ENCODE measurements at regions not wholly inside any gene's neighbourhood (a gene's known extent, or its start where the extent isn't known, plus 50 kb on each side); places are given as distances from the start of the nearest gene placed in this dataset.

- H3K9me3 ChIP-seq (replicated peaks; ENCODE audit: insufficient read depth, low read length) = no peaks in the 10 kb centered on the region
- H3F3A ChIP-seq (ENCODE audit: insufficient read depth, low read length) = no peaks in the 10 kb centered on the region
- DNase-seq = no peak
- H3K4me2 ChIP-seq (ENCODE audit: low read depth, low read length) = no peak overlapping the region
- H3K27me3 ChIP-seq (replicated peaks; ENCODE audit: insufficient read depth, low read length) = no peaks in the 10 kb centered on the region
- H3K36me3 ChIP-seq (replicated peaks; ENCODE audit: insufficient read depth, low read length) = no peaks in the 10 kb centered on the region
- no peaks in the 10 kb centered on the region for H4K20me1 ChIP-seq (ENCODE audit: insufficient read depth, low read length)
- H3K27ac ChIP-seq (ENCODE audit: low read length) = no peak overlapping the region
- H3K79me2 ChIP-seq (ENCODE audit: low read length) = no peaks in the 10 kb centered on the region
- H3K4me3 ChIP-seq (ENCODE audit: low read length) = no peak overlapping the region
- no peak overlapping the region for H2AFZ ChIP-seq (ENCODE audit: low read length)
- no peaks in the 10 kb centered on the region for H3K4me1 ChIP-seq (ENCODE audit: low read length)
- no peak for TF ChIP-seq CTCF (IDR thresholded peaks at IDR 0.05; ENCODE audit: low read length)
- no peak overlapping the region for H3K9ac ChIP-seq (ENCODE audit: low read length)
- no peaks in the 10 kb centered on the region for H3K9me2 ChIP-seq (replicated peaks; ENCODE audit: insufficient read depth, low read length)
Measured at GRCh38 chr15:45866616-45867015, 231.8 kb downstream of the SQOR start.

GRCh38 chr15:45867281-45867680 is 232.5 kb downstream of the SQOR start:
- Histone ChIP-seq H3K4me2 (ENCODE audit: low read depth, low read length) (no peak overlapping the region), H3K9me2 (replicated peaks; ENCODE audit: insufficient read depth, low read length) (no peaks in the 10 kb centered on the region), H3K4me1 (ENCODE audit: low read length) (no peaks in the 10 kb centered on the region), H3K27ac (ENCODE audit: low read length) (no peak overlapping the region), H3K9ac (ENCODE audit: low read length) (no peak overlapping the region), H3K79me2 (ENCODE audit: low read length) (no peaks in the 10 kb centered on the region), H2AFZ (ENCODE audit: low read length) (no peak overlapping the region), H3K27me3 (replicated peaks; ENCODE audit: insufficient read depth, low read length) (no peaks in the 10 kb centered on the region), H4K20me1 (ENCODE audit: insufficient read depth, low read length) (no peaks in the 10 kb centered on the region), H3F3A (ENCODE audit: insufficient read depth, low read length) (no peaks in the 10 kb centered on the region), H3K9me3 (replicated peaks; ENCODE audit: insufficient read depth, low read length) (no peaks in the 10 kb centered on the region), H3K36me3 (replicated peaks; ENCODE audit: insufficient read depth, low read length) (no peaks in the 10 kb centered on the region), H3K4me3 (ENCODE audit: low read length) (no peak overlapping the region)
- TF ChIP-seq CTCF (IDR thresholded peaks at IDR 0.05; ENCODE audit: low read length) = no peak
- no peak for TF ChIP-seq EZH2phosphoT487 (IDR thresholded peaks at IDR 0.05; ENCODE audit: low read length)
- no peak for TF ChIP-seq EZH2 (optimal IDR thresholded peaks at IDR 0.05; ENCODE audit: low read depth, low read length)
- DNase-seq = no peak

GRCh38 chr15:45868109-45868691 is 233.4 kb downstream of the SQOR start:
- Histone ChIP-seq H3K9me2 (replicated peaks; ENCODE audit: insufficient read depth, low read length) (no peaks in the 10 kb centered on the region), H3K4me1 (ENCODE audit: low read length) (no peaks in the 10 kb centered on the region), H4K20me1 (ENCODE audit: insufficient read depth, low read length) (no peaks in the 10 kb centered on the region), H3K27me3 (replicated peaks; ENCODE audit: insufficient read depth, low read length) (no peaks in the 10 kb centered on the region), H2AFZ (ENCODE audit: low read length) (no peak overlapping the region), H3K4me2 (ENCODE audit: low read depth, low read length) (no peak overlapping the region), H3K27ac (ENCODE audit: low read length) (no peak overlapping the region), H3K79me2 (ENCODE audit: low read length) (no peaks in the 10 kb centered on the region), H3K9me3 (replicated peaks; ENCODE audit: insufficient read depth, low read length) (no peaks in the 10 kb centered on the region), H3K36me3 (replicated peaks; ENCODE audit: insufficient read depth, low read length) (no peaks in the 10 kb centered on the region), H3K4me3 (ENCODE audit: low read length) (no peak overlapping the region), H3F3A (ENCODE audit: insufficient read depth, low read length) (no peaks in the 10 kb centered on the region), H3K9ac (ENCODE audit: low read length) (no peak overlapping the region)
- DNase-seq = no peak
- TF ChIP-seq CTCF (IDR thresholded peaks at IDR 0.05; ENCODE audit: low read length) (no peak), EZH2phosphoT487 (IDR thresholded peaks at IDR 0.05; ENCODE audit: low read length) (no peak), EZH2 (optimal IDR thresholded peaks at IDR 0.05; ENCODE audit: low read depth, low read length) (no peak)

Measured in MM.1S (cell line).